DND-41 (cell line): ENCODE measurements at regions not wholly inside any gene's neighbourhood (a gene's known extent, or its start where the extent isn't known, plus 50 kb on each side); places are given as distances from the start of the nearest gene placed in this dataset.

Experiments used
- ATAC-seq: fragments of 200-7000 bp; cut with Tn5 transposase; 3 replicates; pipeline ENCODE4 v1.9.1; 2021; ENCODE audit warnings: low read depth; ENCODE audit not compliant: insufficient read depth
- DNase-seq: peaks from one replicate; pipeline ENCODE4 v3.0.0-alpha.2; 2020
- H2AFZ ChIP-seq: 2 replicates; pipeline ENCODE4 v1.6.0; 2012; ENCODE audit warnings: low read depth, low read length
- H3K27ac ChIP-seq: 2 replicates; pipeline ENCODE4 v1.5.1; 2012; ENCODE audit warnings: low read length, inconsistent platforms
- H3K27me3 ChIP-seq: fragments of 200-600 bp; sonication (generic); 2 replicates; pipeline ENCODE4 v1.6.0; 2012; ENCODE audit warnings: low read length, mild to moderate bottlenecking, inconsistent platforms; ENCODE audit not compliant: insufficient read depth, poor library complexity
- H3K36me3 ChIP-seq: 2 replicates; pipeline ENCODE4 v1.5.1; 2012; ENCODE audit warnings: low read length, inconsistent platforms; ENCODE audit not compliant: insufficient read depth
- H3K4me1 ChIP-seq: 2 replicates; pipeline ENCODE4 v1.5.1; 2012; ENCODE audit warnings: mild to moderate bottlenecking, low read length; ENCODE audit not compliant: insufficient read depth
- H3K4me2 ChIP-seq: 2 replicates; pipeline ENCODE4 v1.6.0; 2012; ENCODE audit warnings: mild to moderate bottlenecking, moderate library complexity, low read length, inconsistent platforms; ENCODE audit not compliant: insufficient read depth
- H3K4me3 ChIP-seq, 2 experiments: fragments of 200-600 bp in 1 of 2; shearing (Covaris generic) in 1 of 2; 2 replicates each; pipeline ENCODE4 v1.5.1; 2012 to 2016; ENCODE audit warnings: inconsistent platforms in 2 of 2, low read length in 2 of 2, mild to moderate bottlenecking in 2 of 2, low read depth in 1 of 2, moderate library complexity in 1 of 2
- H3K79me2 ChIP-seq: 2 replicates; pipeline ENCODE4 v1.6.0; 2012; ENCODE audit warnings: low read length, inconsistent platforms; ENCODE audit not compliant: insufficient read depth
- H3K9ac ChIP-seq: 2 replicates; pipeline ENCODE4 v1.6.0; 2012; ENCODE audit warnings: low read depth, mild to moderate bottlenecking, inconsistent platforms, low read length, moderate library complexity
- H3K9me3 ChIP-seq: 2 replicates; pipeline ENCODE4 v1.5.1; 2012; ENCODE audit warnings: low read length, moderate library complexity, mild to moderate bottlenecking, inconsistent platforms; ENCODE audit not compliant: insufficient read depth, severe bottlenecking
- H4K20me1 ChIP-seq: 2 replicates; pipeline ENCODE4 v1.6.0; 2012; ENCODE audit warnings: low read length; ENCODE audit not compliant: insufficient read depth
- EZH2 ChIP-seq: IDR thresholded peaks from 3 replicates; pipeline ENCODE4 v1.6.1; 2012; ENCODE audit warnings: borderline replicate concordance, low read depth, mild to moderate bottlenecking, moderate library complexity, low read length, inconsistent platforms; ENCODE audit not compliant: severe bottlenecking
- TF ChIP-seq, protein P1 (sequence below): IDR thresholded peaks from 2 replicates; pipeline ENCODE4 v1.5.1; 2012; ENCODE audit warnings: borderline replicate concordance, low read length, moderate library complexity, mild to moderate bottlenecking; ENCODE audit not compliant: poor library complexity, severe bottlenecking; ENCODE audit errors: extremely low read depth

DNA sequence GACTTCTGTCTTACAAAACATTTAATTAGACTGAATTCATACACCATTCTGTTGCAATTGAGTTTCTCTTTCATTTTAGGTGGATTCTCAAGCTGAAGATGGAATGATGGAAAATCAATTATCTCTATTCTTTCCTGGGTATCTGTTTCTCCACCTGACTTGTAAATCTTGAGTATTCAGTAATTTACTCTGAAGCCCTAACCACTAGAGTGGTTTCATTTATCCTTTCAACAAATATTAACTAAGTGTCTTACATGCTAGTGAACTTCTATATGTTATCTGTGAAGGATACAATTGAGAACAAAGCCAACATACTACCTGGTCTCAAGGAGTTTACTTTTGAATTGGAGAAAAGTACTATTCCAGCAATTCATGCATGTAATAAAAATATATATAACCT is 94.1 kb upstream of the ZNF804A start:
- Histone ChIP-seq H3K27ac (no peak overlapping the region), H2AFZ (no peak overlapping the region), H3K36me3 (no peaks in the 10 kb centered on the region), H3K4me3 (no peak overlapping the region), H3K4me2 (no peak overlapping the region), H3K9me3 (peaks cover 1% of the 10 kb centered on the region), H4K20me1 (no peaks in the 10 kb centered on the region), H3K79me2 (no peaks in the 10 kb centered on the region), H3K9ac (no peak overlapping the region), H3K27me3 (no peaks in the 10 kb centered on the region), H3K4me1 (no peaks in the 10 kb centered on the region)
- DNase-seq, result no peak
- ATAC-seq, result no peak
- TF ChIP-seq EZH2, result no peak
- TF ChIP-seq, protein P1, sequence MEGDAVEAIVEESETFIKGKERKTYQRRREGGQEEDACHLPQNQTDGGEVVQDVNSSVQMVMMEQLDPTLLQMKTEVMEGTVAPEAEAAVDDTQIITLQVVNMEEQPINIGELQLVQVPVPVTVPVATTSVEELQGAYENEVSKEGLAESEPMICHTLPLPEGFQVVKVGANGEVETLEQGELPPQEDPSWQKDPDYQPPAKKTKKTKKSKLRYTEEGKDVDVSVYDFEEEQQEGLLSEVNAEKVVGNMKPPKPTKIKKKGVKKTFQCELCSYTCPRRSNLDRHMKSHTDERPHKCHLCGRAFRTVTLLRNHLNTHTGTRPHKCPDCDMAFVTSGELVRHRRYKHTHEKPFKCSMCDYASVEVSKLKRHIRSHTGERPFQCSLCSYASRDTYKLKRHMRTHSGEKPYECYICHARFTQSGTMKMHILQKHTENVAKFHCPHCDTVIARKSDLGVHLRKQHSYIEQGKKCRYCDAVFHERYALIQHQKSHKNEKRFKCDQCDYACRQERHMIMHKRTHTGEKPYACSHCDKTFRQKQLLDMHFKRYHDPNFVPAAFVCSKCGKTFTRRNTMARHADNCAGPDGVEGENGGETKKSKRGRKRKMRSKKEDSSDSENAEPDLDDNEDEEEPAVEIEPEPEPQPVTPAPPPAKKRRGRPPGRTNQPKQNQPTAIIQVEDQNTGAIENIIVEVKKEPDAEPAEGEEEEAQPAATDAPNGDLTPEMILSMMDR, result no peak

DNA sequence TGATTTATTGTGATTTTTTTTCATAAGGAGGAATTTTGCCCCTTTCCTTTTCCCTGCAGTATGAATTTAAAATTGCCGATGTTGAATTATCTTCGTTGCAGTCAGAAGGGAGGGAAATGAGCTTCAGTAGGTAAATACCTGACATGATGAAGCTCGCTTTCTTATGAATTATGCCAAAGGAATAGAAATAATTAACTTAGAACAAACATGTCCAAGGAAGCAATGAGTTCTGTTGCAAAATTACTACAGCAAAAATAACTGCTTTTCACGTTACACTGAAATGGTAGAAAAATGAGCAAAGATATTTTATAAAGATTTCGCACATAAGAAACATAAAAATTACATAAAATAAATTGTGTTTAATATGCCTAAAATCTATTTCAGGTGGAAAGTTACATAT is 91.1 kb upstream of the ZNF804A start:
- Histone ChIP-seq H3K9ac (no peak overlapping the region), H3K4me3 (no peak overlapping the region), H3K4me2 (no peak overlapping the region), H3K27ac (no peak overlapping the region), H3K36me3 (no peaks in the 10 kb centered on the region), H2AFZ (no peak overlapping the region), H3K27me3 (no peaks in the 10 kb centered on the region), H4K20me1 (no peaks in the 10 kb centered on the region), H3K79me2 (no peaks in the 10 kb centered on the region), H3K4me1 (no peaks in the 10 kb centered on the region), H3K9me3 (peaks cover 3% of the 10 kb centered on the region)
- no peak for DNase-seq
- TF ChIP-seq, protein P1, result no peak
- no peak for TF ChIP-seq EZH2
- no peak for ATAC-seq

DNA sequence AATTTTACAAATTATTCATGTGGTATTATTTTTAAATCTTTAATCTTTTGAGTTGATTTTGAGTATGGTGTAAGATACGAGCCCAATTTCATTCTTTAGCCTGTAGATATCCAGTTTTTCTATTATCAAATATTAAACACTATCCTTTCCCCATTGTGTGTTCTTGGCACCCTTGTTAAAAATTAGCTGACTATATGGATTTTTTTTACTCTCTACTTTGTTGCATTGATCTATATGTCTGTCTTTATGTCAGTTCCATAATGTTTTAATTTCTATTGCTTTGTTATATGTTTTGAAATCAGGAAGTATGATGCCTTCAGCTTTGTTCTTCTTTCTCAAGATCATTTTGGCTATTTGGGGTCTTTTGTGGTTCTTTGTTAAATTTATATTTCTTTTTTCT is 80.9 kb upstream of the ZNF804A start:
- Histone ChIP-seq H3K4me1 (no peaks in the 10 kb centered on the region), H3K27ac (no peak overlapping the region), H3K4me3 (no peak overlapping the region), H3K9ac (no peak overlapping the region), H3K79me2 (no peaks in the 10 kb centered on the region), H3K27me3 (no peaks in the 10 kb centered on the region), H3K36me3 (no peaks in the 10 kb centered on the region), H2AFZ (no peak overlapping the region), H4K20me1 (no peaks in the 10 kb centered on the region), H3K9me3 (no peaks in the 10 kb centered on the region), H3K4me2 (no peak overlapping the region)
- no peak for ATAC-seq
- no peak for TF ChIP-seq EZH2
- TF ChIP-seq, protein P1, result no peak
- DNase-seq, result no peak

DNA sequence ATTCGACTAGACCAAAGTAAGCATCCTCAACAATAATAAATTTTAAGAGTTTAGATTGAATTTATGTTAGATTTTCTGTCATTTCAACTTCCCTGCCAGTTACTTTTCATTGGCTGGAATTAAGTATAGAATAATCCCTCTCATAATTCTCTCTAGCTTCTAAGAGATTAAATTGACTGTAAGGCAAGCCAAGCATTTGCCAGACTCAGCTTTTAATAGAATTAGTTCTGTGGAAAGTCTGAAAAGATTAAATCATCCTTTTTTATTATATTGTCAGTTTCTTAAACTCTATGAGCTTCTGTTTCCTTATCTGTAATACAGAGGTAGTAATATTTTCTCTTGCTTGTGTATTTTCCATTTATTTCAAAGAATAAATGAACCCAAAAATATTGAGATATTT is 77.9 kb upstream of the ZNF804A start:
- H3K4me2 ChIP-seq, result no peak overlapping the region
- no peak for DNase-seq
- TF ChIP-seq, protein P1, result no peak
- TF ChIP-seq EZH2, result no peak
- H3K9me3 ChIP-seq, result peaks cover 9% of the 10 kb centered on the region
- no peaks in the 10 kb centered on the region for H3K27me3 ChIP-seq
- no peaks in the 10 kb centered on the region for H4K20me1 ChIP-seq
- no peak overlapping the region for H3K27ac ChIP-seq
- H2AFZ ChIP-seq, result no peak overlapping the region
- no peaks in the 10 kb centered on the region for H3K79me2 ChIP-seq
- ATAC-seq, result no peak
- H3K4me1 ChIP-seq, result no peaks in the 10 kb centered on the region
- no peak overlapping the region for H3K4me3 ChIP-seq
- no peak overlapping the region for H3K9ac ChIP-seq
- H3K36me3 ChIP-seq, result no peaks in the 10 kb centered on the region
